SH-SY5Y (cell line): ENCODE measurements at regions not wholly inside any gene's neighbourhood (a gene's known extent, or its start where the extent isn't known, plus 50 kb on each side); places are given as distances from the start of the nearest gene placed in this dataset.

Source experiments
- GATA2 ChIP-seq: IDR thresholded peaks from 2 replicates; pipeline ENCODE4 v1.6.1; 2011; ENCODE audit warnings: mild to moderate bottlenecking, low read depth, low read length
- GATA3 ChIP-seq: IDR thresholded peaks from 2 replicates; pipeline ENCODE4 v1.6.1; 2011; ENCODE audit warnings: low read depth, mild to moderate bottlenecking, low read length, moderate library complexity

GRCh38 chr1:5264476-5264875 lies 610.1 kb downstream of the AJAP1 start:
- TF ChIP-seq GATA2 (no peak), GATA3 (no peak)
